OCI-LY3 (cell line): ENCODE measurements at regions not wholly inside any gene's neighbourhood (a gene's known extent, or its start where the extent isn't known, plus 50 kb on each side); places are given as distances from the start of the nearest gene placed in this dataset.

Experiments
- H2AFZ ChIP-seq: fragments of 200-600, 300-600 bp; shearing (Covaris generic); 2 replicates; pipeline ENCODE4 v1.6.0; 2014; ENCODE audit warnings: antibody characterized with exemption, low read depth, low read length
- H3K27ac ChIP-seq: fragments of 200-600, 300-600 bp; sonication (generic); 2 replicates; pipeline ENCODE4 v1.5.1; 2014; ENCODE audit warnings: mild to moderate bottlenecking, low read length, moderate library complexity, mixed read lengths
- H3K27me3 ChIP-seq: fragments of 200-600, 300-600 bp; sonication (generic); 2 replicates; pipeline ENCODE4 v1.6.1; 2014; ENCODE audit warnings: low read depth, low read length, mixed read lengths
- H3K36me3 ChIP-seq: fragments of 200-600, 300-600 bp; sonication (generic); replicated peaks from 2 replicates; pipeline ENCODE3; 2014; ENCODE audit warnings: low read depth, low read length, mixed read lengths
- H3K4me1 ChIP-seq: fragments of 300-600, 200-600 bp; sonication (generic); 2 replicates; pipeline ENCODE4 v1.6.1; 2014; ENCODE audit warnings: low read length, mixed read lengths
- H3K4me2 ChIP-seq: fragments of 200-600, 300-600 bp; sonication (generic); 2 replicates; pipeline ENCODE4 v1.6.1; 2014; ENCODE audit warnings: low read length, mixed read lengths
- H3K4me3 ChIP-seq: fragments of 300-600, 200-600 bp; sonication (generic); 2 replicates; pipeline ENCODE4 v1.5.1; 2014; ENCODE audit warnings: antibody characterized with exemption, mild to moderate bottlenecking, low read length, moderate library complexity
- H3K79me2 ChIP-seq: fragments of 300-600, 200-600 bp; shearing (Covaris generic); 2 replicates; pipeline ENCODE4 v1.6.1; 2014; ENCODE audit warnings: mild to moderate bottlenecking, low read length, mixed read lengths
- H3K9ac ChIP-seq: fragments of 300-600, 200-600 bp; shearing (Covaris generic); 2 replicates; pipeline ENCODE4 v1.6.0; 2014; ENCODE audit warnings: mild to moderate bottlenecking, low read length, moderate library complexity
- H3K9me3 ChIP-seq: fragments of 200-600, 300-600 bp; shearing (Covaris generic); 2 replicates; pipeline ENCODE4 v1.6.1; 2014; ENCODE audit warnings: low read length, mixed read lengths; ENCODE audit not compliant: insufficient read depth
- H4K20me1 ChIP-seq: fragments of 200-600, 300-600 bp; sonication (generic); 2 replicates; pipeline ENCODE4 v1.6.1; 2016; ENCODE audit warnings: low read length, mixed read lengths; ENCODE audit not compliant: insufficient read depth
- EZH2phosphoT487 ChIP-seq: fragments of 200-600 bp; shearing (Covaris generic); IDR thresholded peaks from 2 replicates; pipeline ENCODE4 v1.6.1; 2018; ENCODE audit warnings: antibody characterized with exemption, mixed run types, low read depth
- TF ChIP-seq, protein P1 (sequence below): fragments of 200-600, 300-600 bp; sonication (generic); IDR thresholded peaks from 2 replicates; pipeline ENCODE4 v1.5.1; 2014; ENCODE audit warnings: antibody characterized with exemption, low read length, low read depth

DNA sequence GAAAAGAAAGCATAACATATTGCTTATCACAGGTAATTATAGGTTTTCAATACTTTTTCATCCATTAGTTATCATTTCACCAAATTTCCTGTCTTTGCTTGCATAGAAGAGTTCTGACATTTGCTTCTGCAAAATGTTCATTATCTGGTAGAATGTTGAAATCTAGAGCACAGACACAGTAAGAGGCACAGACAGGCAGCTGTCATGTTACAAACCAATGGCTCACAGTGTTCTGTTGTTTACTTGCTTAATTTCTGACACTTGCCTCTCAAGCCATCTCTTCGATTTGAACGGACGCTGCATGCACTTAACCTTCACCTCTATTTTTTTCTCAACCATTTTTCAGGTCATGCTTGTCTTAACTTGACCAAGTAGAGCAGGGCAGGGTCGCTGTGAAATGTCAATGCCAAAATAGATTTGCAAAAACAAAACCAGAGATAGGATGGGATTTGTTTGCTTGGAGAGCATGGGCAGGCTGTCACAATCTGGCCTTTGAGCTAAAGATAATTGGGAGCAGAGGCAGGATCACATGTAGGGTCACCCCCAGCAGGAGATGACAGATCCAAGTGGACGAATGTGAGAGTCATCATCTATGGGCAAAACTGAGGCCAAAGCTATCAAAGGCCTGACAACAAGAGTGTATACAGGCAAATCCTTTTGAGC, 292.3 kb downstream of the SMARCA1 start:
- H3K79me2 ChIP-seq: no peaks in the 10 kb centered on the region
- H3K36me3 ChIP-seq: no peaks in the 10 kb centered on the region
- no peak overlapping the region for H3K27ac ChIP-seq
- no peaks in the 10 kb centered on the region for H3K27me3 ChIP-seq
- H3K4me2 ChIP-seq: no peak overlapping the region
- no peak overlapping the region for H3K9ac ChIP-seq
- H3K4me1 ChIP-seq: no peaks in the 10 kb centered on the region
- no peak overlapping the region for H2AFZ ChIP-seq
- TF ChIP-seq, protein P1, sequence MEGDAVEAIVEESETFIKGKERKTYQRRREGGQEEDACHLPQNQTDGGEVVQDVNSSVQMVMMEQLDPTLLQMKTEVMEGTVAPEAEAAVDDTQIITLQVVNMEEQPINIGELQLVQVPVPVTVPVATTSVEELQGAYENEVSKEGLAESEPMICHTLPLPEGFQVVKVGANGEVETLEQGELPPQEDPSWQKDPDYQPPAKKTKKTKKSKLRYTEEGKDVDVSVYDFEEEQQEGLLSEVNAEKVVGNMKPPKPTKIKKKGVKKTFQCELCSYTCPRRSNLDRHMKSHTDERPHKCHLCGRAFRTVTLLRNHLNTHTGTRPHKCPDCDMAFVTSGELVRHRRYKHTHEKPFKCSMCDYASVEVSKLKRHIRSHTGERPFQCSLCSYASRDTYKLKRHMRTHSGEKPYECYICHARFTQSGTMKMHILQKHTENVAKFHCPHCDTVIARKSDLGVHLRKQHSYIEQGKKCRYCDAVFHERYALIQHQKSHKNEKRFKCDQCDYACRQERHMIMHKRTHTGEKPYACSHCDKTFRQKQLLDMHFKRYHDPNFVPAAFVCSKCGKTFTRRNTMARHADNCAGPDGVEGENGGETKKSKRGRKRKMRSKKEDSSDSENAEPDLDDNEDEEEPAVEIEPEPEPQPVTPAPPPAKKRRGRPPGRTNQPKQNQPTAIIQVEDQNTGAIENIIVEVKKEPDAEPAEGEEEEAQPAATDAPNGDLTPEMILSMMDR: no peak
- TF ChIP-seq EZH2phosphoT487: no peak
- H3K4me3 ChIP-seq: no peak overlapping the region
- H3K9me3 ChIP-seq: no peaks in the 10 kb centered on the region
- H4K20me1 ChIP-seq: no peaks in the 10 kb centered on the region

DNA sequence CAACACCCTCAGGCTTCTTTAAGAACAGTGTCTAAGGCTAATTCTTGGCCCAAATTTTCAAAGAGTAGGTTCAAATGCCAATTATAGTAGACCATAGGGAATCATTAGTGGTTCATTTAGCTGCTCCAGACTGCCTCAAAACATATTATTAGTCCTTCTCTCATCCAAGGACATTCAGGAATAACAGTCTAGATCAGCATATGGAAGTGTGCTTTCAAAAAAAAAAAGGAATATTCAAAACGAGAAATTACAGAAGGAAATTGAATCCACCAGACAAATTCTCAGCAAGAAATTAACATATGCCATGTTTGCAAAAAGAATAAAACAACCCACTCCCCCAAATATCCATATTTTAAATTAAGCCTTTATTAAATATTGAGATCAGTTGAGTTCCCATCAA, 293.1 kb downstream of the SMARCA1 start:
- H3K36me3 ChIP-seq: no peaks in the 10 kb centered on the region
- no peaks in the 10 kb centered on the region for H3K79me2 ChIP-seq
- H3K4me1 ChIP-seq: no peaks in the 10 kb centered on the region
- H3K9ac ChIP-seq: no peak overlapping the region
- no peaks in the 10 kb centered on the region for H3K27me3 ChIP-seq
- no peak overlapping the region for H3K4me2 ChIP-seq
- H3K27ac ChIP-seq: no peak overlapping the region
- H4K20me1 ChIP-seq: no peaks in the 10 kb centered on the region
- no peak overlapping the region for H2AFZ ChIP-seq
- H3K4me3 ChIP-seq: no peak overlapping the region
- TF ChIP-seq, protein P1: no peak
- TF ChIP-seq EZH2phosphoT487: no peak
- H3K9me3 ChIP-seq: no peaks in the 10 kb centered on the region

DNA sequence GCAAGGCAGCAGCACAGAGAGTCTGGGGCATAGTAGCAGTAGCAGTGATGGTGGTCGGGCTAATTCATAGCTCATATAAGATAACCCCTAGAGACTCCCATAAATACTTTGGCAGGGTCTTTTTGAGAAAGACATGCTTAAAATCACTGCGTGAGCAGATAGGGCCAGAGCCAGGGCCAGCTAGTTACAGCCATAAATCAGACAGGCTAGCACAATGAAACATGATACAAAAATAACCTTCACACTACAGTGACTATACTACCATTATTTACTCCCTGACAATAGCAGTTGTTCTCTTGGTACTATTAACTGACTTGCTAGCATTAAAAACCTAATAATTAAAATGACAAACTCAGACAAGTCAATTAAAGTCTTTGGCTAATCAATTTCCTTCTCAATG, 295.9 kb downstream of the SMARCA1 start:
- Histone ChIP-seq H3K27ac (no peak overlapping the region), H3K9me3 (no peaks in the 10 kb centered on the region), H3K9ac (no peak overlapping the region), H3K4me3 (no peak overlapping the region), H3K4me1 (no peaks in the 10 kb centered on the region), H2AFZ (no peak overlapping the region), H3K4me2 (no peak overlapping the region), H4K20me1 (no peaks in the 10 kb centered on the region), H3K27me3 (no peaks in the 10 kb centered on the region), H3K36me3 (no peaks in the 10 kb centered on the region), H3K79me2 (no peaks in the 10 kb centered on the region)
- TF ChIP-seq, protein P1: no peak
- TF ChIP-seq EZH2phosphoT487: no peak

DNA sequence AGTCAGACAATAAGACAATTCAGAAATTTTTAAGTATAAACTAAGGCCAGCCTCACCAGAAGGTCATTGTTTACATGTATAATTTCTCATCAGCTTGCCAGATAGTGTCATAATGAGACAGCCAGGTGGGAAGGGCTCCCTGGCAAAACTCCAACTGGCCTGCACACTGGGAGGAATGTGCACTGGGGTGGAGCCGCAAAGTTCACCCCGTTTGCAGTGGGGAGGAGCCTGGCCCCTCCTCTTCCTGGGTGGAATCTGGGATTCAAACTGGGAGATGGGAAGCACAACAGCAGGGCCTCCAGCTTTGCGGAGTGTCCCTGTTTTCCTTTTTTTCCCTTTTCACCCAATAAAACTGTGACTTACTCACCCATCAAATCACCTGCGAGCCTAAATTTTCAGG, 329.9 kb downstream of the SMARCA1 start:
- Histone ChIP-seq H3K4me2 (no peak overlapping the region), H2AFZ (no peak overlapping the region), H3K4me3 (no peak overlapping the region), H3K9ac (no peak overlapping the region), H3K27ac (no peak overlapping the region), H3K9me3 (no peaks in the 10 kb centered on the region), H3K27me3 (no peaks in the 10 kb centered on the region), H3K79me2 (no peaks in the 10 kb centered on the region), H3K4me1 (no peaks in the 10 kb centered on the region), H3K36me3 (no peaks in the 10 kb centered on the region), H4K20me1 (no peaks in the 10 kb centered on the region)
- TF ChIP-seq EZH2phosphoT487: no peak
- TF ChIP-seq, protein P1: no peak
